H9 (cell line): ENCODE measurements at regions not wholly inside any gene's neighbourhood (a gene's known extent, or its start where the extent isn't known, plus 50 kb on each side); places are given as distances from the start of the nearest gene placed in this dataset.

Experiments
- DNase-seq: peaks from one replicate; pipeline ENCODE4 v3.0.0-alpha.2; 2017
- H2AFZ ChIP-seq: one replicate; pipeline ENCODE4 v1.6.1; 2013; ENCODE audit warnings: mild to moderate bottlenecking, low read length, control low read depth, moderate library complexity
- H2AK5ac ChIP-seq: 2 replicates; pipeline ENCODE4 v1.6.1; 2013; ENCODE audit warnings: low read length, control low read depth, mixed read lengths; ENCODE audit not compliant: insufficient read length
- H2BK120ac ChIP-seq: one replicate; pipeline ENCODE4 v1.6.1; 2013; ENCODE audit warnings: low read depth, mild to moderate bottlenecking, low read length, control low read depth, inconsistent platforms; ENCODE audit not compliant: poor library complexity, severe bottlenecking
- H2BK12ac ChIP-seq: 2 replicates; pipeline ENCODE4 v1.6.1; 2013; ENCODE audit warnings: low read length, control low read depth, mixed read lengths, low read depth; ENCODE audit not compliant: insufficient read length
- H2BK15ac ChIP-seq: 2 replicates; pipeline ENCODE4 v1.6.1; 2013; ENCODE audit warnings: low read depth, low read length, control low read depth
- H2BK20ac ChIP-seq: one replicate; pipeline ENCODE4 v1.6.1; 2013; ENCODE audit warnings: low read depth, mild to moderate bottlenecking, low read length, control low read depth, inconsistent platforms; ENCODE audit not compliant: poor library complexity, severe bottlenecking
- H2BK5ac ChIP-seq: 2 replicates; pipeline ENCODE4 v1.6.1; 2013; ENCODE audit warnings: low read length, control low read depth, mixed read lengths; ENCODE audit not compliant: insufficient read length
- H3K14ac ChIP-seq: 2 replicates; pipeline ENCODE4 v1.6.1; 2013; ENCODE audit warnings: low read length, control low read depth; ENCODE audit not compliant: insufficient read depth
- H3K18ac ChIP-seq: 2 replicates; pipeline ENCODE4 v1.6.1; 2013; ENCODE audit warnings: low read depth, mild to moderate bottlenecking, mixed read lengths, low read length, control low read depth; ENCODE audit not compliant: insufficient read length
- H3K23ac ChIP-seq: 2 replicates; pipeline ENCODE4 v1.6.1; 2013; ENCODE audit warnings: low read length, control low read depth, mixed read lengths, low read depth; ENCODE audit not compliant: insufficient read length
- H3K23me2 ChIP-seq: 2 replicates; pipeline ENCODE4 v1.6.1; 2013; ENCODE audit warnings: low read depth, mild to moderate bottlenecking, mixed read lengths, low read length, control low read depth; ENCODE audit not compliant: insufficient read length, poor library complexity, severe bottlenecking
- H3K27ac ChIP-seq: 2 replicates; pipeline ENCODE4 v1.5.1; 2013; ENCODE audit warnings: low read length, control low read depth, mixed read lengths, low read depth; ENCODE audit not compliant: insufficient read length
- H3K27me3 ChIP-seq: 2 replicates; pipeline ENCODE4 v1.6.1; 2013; ENCODE audit warnings: low read length, control low read depth, inconsistent platforms; ENCODE audit not compliant: insufficient read depth
- H3K4ac ChIP-seq: 2 replicates; pipeline ENCODE4 v1.6.1; 2013; ENCODE audit warnings: low read depth, mild to moderate bottlenecking, control low read depth, inconsistent platforms, low read length, moderate library complexity
- H3K4me1 ChIP-seq: 2 replicates; pipeline ENCODE4 v1.6.1; 2013; ENCODE audit warnings: low read length, control low read depth, inconsistent platforms; ENCODE audit not compliant: insufficient read depth
- H3K4me2 ChIP-seq: 2 replicates; pipeline ENCODE4 v1.6.1; 2013; ENCODE audit warnings: low read length, control low read depth, mixed read lengths; ENCODE audit not compliant: insufficient read length, insufficient read depth
- H3K56ac ChIP-seq: 2 replicates; pipeline ENCODE4 v1.6.1; 2013; ENCODE audit warnings: low read depth, mild to moderate bottlenecking, mixed read lengths, low read length, control low read depth; ENCODE audit not compliant: insufficient read length
- H3K79me1 ChIP-seq: 2 replicates; pipeline ENCODE4 v1.6.1; 2013; ENCODE audit warnings: low read depth, mild to moderate bottlenecking, moderate library complexity, low read length, control low read depth, inconsistent platforms; ENCODE audit not compliant: insufficient read depth, poor library complexity, severe bottlenecking
- H3K79me2 ChIP-seq: 2 replicates; pipeline ENCODE4 v1.6.1; 2013; ENCODE audit warnings: low read length, control low read depth, inconsistent platforms; ENCODE audit not compliant: insufficient read depth
- H3K9ac ChIP-seq: 2 replicates; pipeline ENCODE4 v1.6.1; 2013; ENCODE audit warnings: low read length, control low read depth, mixed read lengths; ENCODE audit not compliant: insufficient read length; ENCODE audit errors: extremely low read depth
- H3K9me3 ChIP-seq: one replicate; pipeline ENCODE4 v1.6.1; 2013; ENCODE audit warnings: low read depth, low read length, inconsistent platforms; ENCODE audit not compliant: control insufficient read depth
- H3T11ph ChIP-seq: one replicate; pipeline ENCODE4 v1.6.1; 2013; ENCODE audit warnings: mild to moderate bottlenecking, low read length, control low read depth, inconsistent platforms
- H4K20me1 ChIP-seq: one replicate; pipeline ENCODE4 v1.6.1; 2013; ENCODE audit not compliant: control insufficient read depth, insufficient read length, insufficient read depth
- H4K5ac ChIP-seq: 2 replicates; pipeline ENCODE4 v1.6.1; 2013; ENCODE audit warnings: low read depth, mild to moderate bottlenecking, mixed read lengths, low read length, control low read depth; ENCODE audit not compliant: insufficient read length
- H4K8ac ChIP-seq: replicated peaks from 2 replicates; pipeline ENCODE4 v1.6.1; 2013; ENCODE audit warnings: low read length, control low read depth, mixed read lengths, low read depth; ENCODE audit not compliant: insufficient read length
- H4K91ac ChIP-seq: 2 replicates; pipeline ENCODE4 v1.6.1; 2013; ENCODE audit warnings: low read depth, mild to moderate bottlenecking, moderate library complexity, mixed read lengths, low read length, control low read depth; ENCODE audit not compliant: insufficient read length
- H3K27ac Mint-ChIP-seq, 3 experiments: 2 replicates in 2 of 3; 3 replicates in 1 of 3; pipeline ENCODE4 v1.8.0; 2020 to 2021; ENCODE audit warnings: mixed read lengths in 3 of 3, mild to moderate bottlenecking in 1 of 3, moderate library complexity in 1 of 3
- H3K27me3 Mint-ChIP-seq: 2 replicates; pipeline ENCODE4 v1.8.0; 2021; ENCODE audit warnings: low read depth, mild to moderate bottlenecking, moderate library complexity, mixed read lengths
- H3K36me3 Mint-ChIP-seq, 3 experiments: 2 replicates in 2 of 3; 3 replicates in 1 of 3; pipeline ENCODE4 v1.8.0; 2020 to 2021; ENCODE audit warnings: low read depth in 3 of 3, mixed read lengths in 3 of 3; ENCODE audit not compliant: insufficient read depth in 1 of 3
- H3K4me1 Mint-ChIP-seq, 2 experiments: 2 replicates each; pipeline ENCODE4 v1.8.0; 2020; ENCODE audit warnings: mixed read lengths in 2 of 2
- H3K4me3 Mint-ChIP-seq, 2 experiments: 2 replicates in 1 of 2; 3 replicates in 1 of 2; pipeline ENCODE4 v1.8.0; 2020 to 2021; ENCODE audit warnings: mild to moderate bottlenecking in 2 of 2, mixed read lengths in 2 of 2, moderate library complexity in 1 of 2
- H3K9me3 Mint-ChIP-seq, 2 experiments: 2 replicates in 1 of 2; 3 replicates in 1 of 2; pipeline ENCODE4 v1.8.0; 2020; ENCODE audit warnings: mild to moderate bottlenecking in 2 of 2, mixed read lengths in 2 of 2, moderate library complexity in 1 of 2
- WGBS: extraction: QIAGEN DNeasy Blood & Tissue Kit; methylation state at CpG from one replicate; pipeline ENCODE4 v1.1.7; 2013; ENCODE audit warnings: missing lambda C conversion rate, low lambda C conversion rate, mixed read lengths; ENCODE audit not compliant: insufficient read length; ENCODE audit errors: extremely low coverage; 5-methylcytosine and 5-hydroxymethylcytosine counted together
- TF ChIP-seq, protein P1 (sequence below): fragments of 200-600 bp; sonication (generic); conservative IDR thresholded peaks from 3 replicates; pipeline ENCODE4 v1.8.0; 2021; ENCODE audit warnings: antibody characterized with exemption, mild to moderate bottlenecking

- no peak overlapping the region for H3K4ac ChIP-seq
- H3K4me2 ChIP-seq: no peak overlapping the region
- H3K23ac ChIP-seq: no peak overlapping the region
- H3K9ac ChIP-seq: no peak overlapping the region
- H3K27ac ChIP-seq: no peak overlapping the region
- H3K56ac ChIP-seq: no peak overlapping the region
- Mint-ChIP-seq H3K9me3 (peaks cover 0 to 4% of the 10 kb centered on the region in 2 experiments; a peak in 2 of 5 replicates), H3K4me3 (no peak overlapping the region), H3K27ac (no peak overlapping the region), H3K4me1 (peaks cover 11 to 13% of the 10 kb centered on the region in 2 experiments), H3K27me3 (no peaks in the 10 kb centered on the region), H3K36me3 (0 out of 7 replicates have a peak, but pooled peaks cover 0 to 3% (median 0%) of the 10 kb centered on the region in 3 experiments)
- no peak overlapping the region for H2AK5ac ChIP-seq
- no peaks in the 10 kb centered on the region for H3K9me3 ChIP-seq
- H3K79me2 ChIP-seq: no peaks in the 10 kb centered on the region
- H2BK20ac ChIP-seq: no peak overlapping the region
- no peaks in the 10 kb centered on the region for H3K4me1 ChIP-seq
- no peaks in the 10 kb centered on the region for H3K27me3 ChIP-seq
- no peak overlapping the region for H3K18ac ChIP-seq
- H3T11ph ChIP-seq: no peak overlapping the region
- H2BK5ac ChIP-seq: no peak overlapping the region
- TF ChIP-seq, protein P1, sequence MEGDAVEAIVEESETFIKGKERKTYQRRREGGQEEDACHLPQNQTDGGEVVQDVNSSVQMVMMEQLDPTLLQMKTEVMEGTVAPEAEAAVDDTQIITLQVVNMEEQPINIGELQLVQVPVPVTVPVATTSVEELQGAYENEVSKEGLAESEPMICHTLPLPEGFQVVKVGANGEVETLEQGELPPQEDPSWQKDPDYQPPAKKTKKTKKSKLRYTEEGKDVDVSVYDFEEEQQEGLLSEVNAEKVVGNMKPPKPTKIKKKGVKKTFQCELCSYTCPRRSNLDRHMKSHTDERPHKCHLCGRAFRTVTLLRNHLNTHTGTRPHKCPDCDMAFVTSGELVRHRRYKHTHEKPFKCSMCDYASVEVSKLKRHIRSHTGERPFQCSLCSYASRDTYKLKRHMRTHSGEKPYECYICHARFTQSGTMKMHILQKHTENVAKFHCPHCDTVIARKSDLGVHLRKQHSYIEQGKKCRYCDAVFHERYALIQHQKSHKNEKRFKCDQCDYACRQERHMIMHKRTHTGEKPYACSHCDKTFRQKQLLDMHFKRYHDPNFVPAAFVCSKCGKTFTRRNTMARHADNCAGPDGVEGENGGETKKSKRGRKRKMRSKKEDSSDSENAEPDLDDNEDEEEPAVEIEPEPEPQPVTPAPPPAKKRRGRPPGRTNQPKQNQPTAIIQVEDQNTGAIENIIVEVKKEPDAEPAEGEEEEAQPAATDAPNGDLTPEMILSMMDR: no peak
- no peak overlapping the region for H3K14ac ChIP-seq
- no peak overlapping the region for H2AFZ ChIP-seq
- no peak overlapping the region for H2BK120ac ChIP-seq
- H4K20me1 ChIP-seq: no peaks in the 10 kb centered on the region
- H2BK12ac ChIP-seq: no peak overlapping the region
- no peak overlapping the region for H4K91ac ChIP-seq
- no peak overlapping the region for H4K8ac ChIP-seq
- no peaks in the 10 kb centered on the region for H3K23me2 ChIP-seq
- H2BK15ac ChIP-seq: no peak overlapping the region
- no peaks in the 10 kb centered on the region for H3K79me1 ChIP-seq
- no peak for DNase-seq
- WGBS: no CpG with 5 or more reads among the region's 3 CpGs
- no peak overlapping the region for H4K5ac ChIP-seq
These were observed 154.9 kb downstream of the AXIN2 start for GRCh38 chr17:65406552-65406951.
